ENCODE measurements at regions not wholly inside any gene's neighbourhood (a gene's known extent, or its start where the extent isn't known, plus 50 kb on each side); places are given as distances from the start of the nearest gene placed in this dataset.
A peak's percentile ranks its signal among the peaks of the same experiment; 100 is the strongest.
"Not testable (repeated sequence)": the region's sequence is repeated elsewhere in the genome, so short reads cannot be mapped to it uniquely, and the experiment has no call there.

DNA sequence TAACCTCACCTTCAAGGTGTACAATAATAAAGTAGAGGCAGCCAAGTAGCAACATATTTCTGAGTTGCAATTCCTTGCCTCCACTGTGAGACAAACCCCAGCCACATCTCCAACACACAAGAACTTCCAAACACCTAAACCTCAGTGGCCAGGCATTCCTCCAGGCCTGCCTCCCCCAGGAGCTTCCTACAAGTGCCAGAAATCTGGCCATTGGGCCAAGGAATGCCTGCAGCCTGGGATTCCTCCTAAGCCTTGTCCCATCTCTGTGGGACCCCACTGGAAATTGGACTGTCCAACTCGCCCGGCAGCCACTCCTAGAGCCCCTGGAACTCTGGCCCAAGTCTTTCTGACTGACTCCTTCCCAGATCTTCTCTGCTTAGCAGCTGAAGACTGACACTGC is 326.6 kb upstream of the KCNMB2 start:
- peak; percentile 51 for DNase-seq
- no CpG with 5 or more reads among the region's 2 CpGs for WGBS (ENCODE audit: extremely low coverage, insufficient coverage, low lambda C conversion rate)
- not testable (repeated sequence) for H2AK5ac ChIP-seq (ENCODE audit: low read length); H3K4me3 ChIP-seq (ENCODE audit: low read length); H3K4me2 ChIP-seq (ENCODE audit: low read length); H4K5ac ChIP-seq (ENCODE audit: low read length); H4K8ac ChIP-seq (ENCODE audit: low read depth, low read length); H3K23ac ChIP-seq (ENCODE audit: low read length); H3K79me1 ChIP-seq (ENCODE audit: low read length); H3K27me3 ChIP-seq (ENCODE audit: insufficient read depth, low read length, poor library complexity); H2BK15ac ChIP-seq (replicated peaks; ENCODE audit: low read depth); H3K79me2 ChIP-seq (ENCODE audit: control insufficient read depth, insufficient read depth, low read length); H3K36me3 ChIP-seq (ENCODE audit: control insufficient read depth, insufficient read depth, low read length)
- H3K4me1 ChIP-seq (ENCODE audit: control insufficient read depth, low read depth, low read length) = peaks cover 20% of the 10 kb centered on the region
- H3K56ac ChIP-seq (ENCODE audit: low read length) = peak overlapping the region; percentile 81
- peak overlapping the region; percentile 76 for H2BK5ac ChIP-seq (ENCODE audit: low read length)
- H2BK120ac ChIP-seq (ENCODE audit: low read depth, low read length) = peak overlapping the region; percentile 66
- H3K18ac ChIP-seq (ENCODE audit: low read length) = peak overlapping the region; percentile 95
- H3K27ac ChIP-seq (ENCODE audit: low read depth, low read length) = peak overlapping the region; percentile 67
- peak overlapping the region; percentile 21 for H3K9ac ChIP-seq (ENCODE audit: low read length)
- H3K4ac ChIP-seq (ENCODE audit: low read depth, low read length) = peak overlapping the region; percentile 99

DNA sequence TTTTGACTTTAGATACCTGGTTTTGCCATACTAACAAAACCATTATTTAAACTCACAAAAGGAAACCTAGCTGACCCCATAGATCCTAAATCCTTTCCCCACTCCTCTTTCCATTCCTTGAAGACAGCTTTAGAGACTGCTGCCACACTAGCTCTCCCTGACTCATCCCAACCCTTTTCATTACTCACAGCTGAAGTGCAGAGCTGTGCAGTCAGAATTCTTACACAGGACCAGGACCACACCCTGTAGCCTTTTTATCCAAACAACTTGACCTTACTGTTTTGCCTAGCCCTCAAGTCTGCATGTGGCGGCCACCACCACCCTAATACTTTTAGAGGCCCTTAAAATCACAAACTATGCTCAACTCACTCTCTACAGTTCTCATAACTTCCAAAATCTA is 325.1 kb upstream of the KCNMB2 start:
- WGBS (ENCODE audit: extremely low coverage, insufficient coverage, low lambda C conversion rate) = no CpG with 5 or more reads among the region's 1 CpG
- not testable (repeated sequence) for H4K8ac ChIP-seq (ENCODE audit: low read depth, low read length)
- peaks cover 13% of the 10 kb centered on the region for H3K4me1 ChIP-seq (ENCODE audit: control insufficient read depth, low read depth, low read length)

DNA sequence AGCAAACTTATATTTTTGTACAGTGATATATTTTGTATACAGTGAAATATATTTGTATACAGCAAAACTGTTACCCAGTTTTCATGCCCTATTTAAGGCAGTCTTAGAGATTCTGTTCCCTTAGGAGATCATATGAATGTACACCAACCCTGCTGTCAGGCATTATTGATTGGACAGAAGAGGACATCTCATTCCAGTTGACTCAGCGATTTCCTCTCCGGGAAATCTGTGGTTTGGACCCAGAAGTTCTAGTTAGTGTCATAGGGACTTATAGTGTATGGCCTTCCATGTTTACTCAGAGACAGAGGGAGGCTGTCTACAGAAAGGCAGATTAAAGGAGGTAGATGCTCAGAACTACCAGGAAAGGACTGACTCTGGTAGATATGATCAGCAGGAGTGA is 318.8 kb upstream of the KCNMB2 start:
- Histone ChIP-seq H3K4ac (ENCODE audit: low read depth, low read length) (no peak overlapping the region), H3K4me3 (ENCODE audit: low read length) (no peak overlapping the region), H3K9ac (ENCODE audit: low read length) (no peak overlapping the region), H2BK15ac (replicated peaks; ENCODE audit: low read depth) (peak overlapping the region; percentile 45), H2BK5ac (ENCODE audit: low read length) (no peak overlapping the region), H2BK120ac (ENCODE audit: low read depth, low read length) (peak overlapping the region; percentile 90), H3K56ac (ENCODE audit: low read length) (no peak overlapping the region), H3K79me2 (ENCODE audit: control insufficient read depth, insufficient read depth, low read length) (no peaks in the 10 kb centered on the region), H4K8ac (ENCODE audit: low read depth, low read length) (no peak overlapping the region), H3K27me3 (ENCODE audit: insufficient read depth, low read length, poor library complexity) (no peaks in the 10 kb centered on the region), H3K23ac (ENCODE audit: low read length) (no peak overlapping the region), H3K79me1 (ENCODE audit: low read length) (no peaks in the 10 kb centered on the region), H3K36me3 (ENCODE audit: control insufficient read depth, insufficient read depth, low read length) (no peaks in the 10 kb centered on the region), H3K4me1 (ENCODE audit: control insufficient read depth, low read depth, low read length) (peaks cover 2% of the 10 kb centered on the region), H2AK5ac (ENCODE audit: low read length) (no peak overlapping the region), H3K18ac (ENCODE audit: low read length) (peak overlapping the region; percentile 56), H4K5ac (ENCODE audit: low read length) (no peak overlapping the region), H3K27ac (ENCODE audit: low read depth, low read length) (no peak overlapping the region), H3K4me2 (ENCODE audit: low read length) (no peak overlapping the region)
- WGBS (ENCODE audit: extremely low coverage, insufficient coverage, low lambda C conversion rate) = no CpG with 5 or more reads among the region's 2 CpGs
- DNase-seq = no peak

More for the DNA sequence above, 325.1 kb upstream of the KCNMB2 start:
- not testable (repeated sequence) for H3K4me2 ChIP-seq (ENCODE audit: low read length); H3K79me2 ChIP-seq (ENCODE audit: control insufficient read depth, insufficient read depth, low read length); H3K36me3 ChIP-seq (ENCODE audit: control insufficient read depth, insufficient read depth, low read length); H3K27ac ChIP-seq (ENCODE audit: low read depth, low read length); H3K27me3 ChIP-seq (ENCODE audit: insufficient read depth, low read length, poor library complexity); H3K79me1 ChIP-seq (ENCODE audit: low read length); H3K56ac ChIP-seq (ENCODE audit: low read length); H4K5ac ChIP-seq (ENCODE audit: low read length); H2BK15ac ChIP-seq (replicated peaks; ENCODE audit: low read depth); H2BK5ac ChIP-seq (ENCODE audit: low read length); H3K23ac ChIP-seq (ENCODE audit: low read length); DNase-seq; H3K4ac ChIP-seq (ENCODE audit: low read depth, low read length); H3K4me3 ChIP-seq (ENCODE audit: low read length); H3K9ac ChIP-seq (ENCODE audit: low read length)
- Histone ChIP-seq H3K18ac (ENCODE audit: low read length) (peak overlapping the region; percentile 64), H2AK5ac (ENCODE audit: low read length) (peak overlapping the region; percentile 72), H2BK120ac (ENCODE audit: low read depth, low read length) (peak overlapping the region; percentile 92)

DNA sequence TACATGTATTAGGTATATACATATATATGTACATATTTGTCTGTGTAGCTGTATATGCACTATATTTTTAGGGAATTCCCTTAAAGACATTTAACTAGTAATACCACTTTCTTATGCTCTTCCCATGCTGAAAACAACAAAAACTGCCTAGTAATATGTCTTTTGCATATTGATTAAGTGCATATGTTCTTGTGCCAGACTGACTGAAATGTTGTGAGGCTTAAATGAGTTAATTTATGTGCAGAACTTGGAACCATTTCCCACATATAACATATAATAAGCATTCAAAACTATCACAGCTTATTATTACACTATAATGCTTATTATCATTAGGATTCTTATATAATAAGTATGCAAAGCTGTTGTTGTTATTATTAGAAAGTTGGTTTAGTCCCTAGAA is 318.0 kb upstream of the KCNMB2 start:
- H3K79me2 ChIP-seq (ENCODE audit: control insufficient read depth, insufficient read depth, low read length) = no peaks in the 10 kb centered on the region
- H4K5ac ChIP-seq (ENCODE audit: low read length) = no peak overlapping the region
- peaks cover 2% of the 10 kb centered on the region for H3K4me1 ChIP-seq (ENCODE audit: control insufficient read depth, low read depth, low read length)
- no peak overlapping the region for H3K18ac ChIP-seq (ENCODE audit: low read length)
- no peaks in the 10 kb centered on the region for H3K79me1 ChIP-seq (ENCODE audit: low read length)
- H2BK15ac ChIP-seq (replicated peaks; ENCODE audit: low read depth) = no peak overlapping the region
- no peaks in the 10 kb centered on the region for H3K36me3 ChIP-seq (ENCODE audit: control insufficient read depth, insufficient read depth, low read length)
- H3K4ac ChIP-seq (ENCODE audit: low read depth, low read length) = no peak overlapping the region
- H3K9ac ChIP-seq (ENCODE audit: low read length) = no peak overlapping the region
- no peak overlapping the region for H3K23ac ChIP-seq (ENCODE audit: low read length)
- H3K4me3 ChIP-seq (ENCODE audit: low read length) = no peak overlapping the region
- no peak overlapping the region for H2AK5ac ChIP-seq (ENCODE audit: low read length)
- H2BK5ac ChIP-seq (ENCODE audit: low read length) = no peak overlapping the region
- no peak overlapping the region for H3K4me2 ChIP-seq (ENCODE audit: low read length)
- no peak overlapping the region for H3K56ac ChIP-seq (ENCODE audit: low read length)
- H4K8ac ChIP-seq (ENCODE audit: low read depth, low read length) = no peak overlapping the region
- H3K27ac ChIP-seq (ENCODE audit: low read depth, low read length) = no peak overlapping the region
- DNase-seq = no peak
- no peaks in the 10 kb centered on the region for H3K27me3 ChIP-seq (ENCODE audit: insufficient read depth, low read length, poor library complexity)
- H2BK120ac ChIP-seq (ENCODE audit: low read depth, low read length) = no peak overlapping the region

DNA sequence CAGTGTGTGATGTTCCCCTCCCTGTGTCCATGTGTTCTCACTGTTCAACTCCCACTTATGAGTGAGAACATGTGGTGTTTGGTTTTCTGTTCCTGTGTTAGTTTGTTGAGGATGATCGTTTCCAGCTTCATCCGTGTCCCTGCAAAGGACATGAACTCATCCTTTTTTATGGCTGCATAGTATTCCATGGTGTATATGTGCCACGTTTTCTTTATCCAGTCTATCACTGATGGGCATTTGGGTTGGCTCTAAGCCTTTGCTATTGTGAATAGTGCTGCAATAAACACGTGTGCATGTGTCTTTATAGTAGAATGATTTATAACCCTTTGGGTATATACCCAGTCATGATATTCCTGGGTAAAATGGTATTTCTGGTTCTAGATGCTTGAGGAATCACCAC is 316.6 kb upstream of the KCNMB2 start:
- H2BK120ac ChIP-seq (ENCODE audit: low read depth, low read length); H3K56ac ChIP-seq (ENCODE audit: low read length); H3K27ac ChIP-seq (ENCODE audit: low read depth, low read length); H3K18ac ChIP-seq (ENCODE audit: low read length); H3K79me2 ChIP-seq (ENCODE audit: control insufficient read depth, insufficient read depth, low read length); H4K5ac ChIP-seq (ENCODE audit: low read length); H3K36me3 ChIP-seq (ENCODE audit: control insufficient read depth, insufficient read depth, low read length); H3K4me2 ChIP-seq (ENCODE audit: low read length); H3K27me3 ChIP-seq (ENCODE audit: insufficient read depth, low read length, poor library complexity); H2BK5ac ChIP-seq (ENCODE audit: low read length); H2BK15ac ChIP-seq (replicated peaks; ENCODE audit: low read depth); H3K4me1 ChIP-seq (ENCODE audit: control insufficient read depth, low read depth, low read length); H3K4me3 ChIP-seq (ENCODE audit: low read length); DNase-seq; H3K9ac ChIP-seq (ENCODE audit: low read length); H3K23ac ChIP-seq (ENCODE audit: low read length); H3K79me1 ChIP-seq (ENCODE audit: low read length); H2AK5ac ChIP-seq (ENCODE audit: low read length); H4K8ac ChIP-seq (ENCODE audit: low read depth, low read length); H3K4ac ChIP-seq (ENCODE audit: low read depth, low read length): not testable (repeated sequence)
- WGBS (ENCODE audit: extremely low coverage, insufficient coverage, low lambda C conversion rate) = no CpG with 5 or more reads among the region's 4 CpGs

DNA sequence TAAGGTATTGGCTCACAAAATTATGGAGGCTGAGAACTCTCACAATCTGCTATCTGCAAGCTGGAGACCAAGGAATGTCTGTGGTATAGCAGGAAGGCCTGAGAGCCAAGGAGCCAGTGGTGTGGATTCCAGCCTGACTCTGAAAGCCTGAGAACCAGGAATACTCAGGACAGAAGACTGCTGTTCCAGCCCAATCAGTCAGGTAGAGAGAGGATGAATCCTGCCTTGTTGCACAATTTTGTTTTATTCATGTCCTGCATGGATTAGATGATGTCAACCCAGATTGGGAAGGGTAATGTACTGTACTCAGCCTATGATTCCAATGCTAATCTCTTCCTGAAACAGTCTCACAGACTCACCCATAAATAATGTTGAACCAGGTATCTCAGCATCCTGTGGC is 312.4 kb upstream of the KCNMB2 start:
- Histone ChIP-seq H2AK5ac (ENCODE audit: low read length) (no peak overlapping the region), H3K9ac (ENCODE audit: low read length) (no peak overlapping the region), H3K4me3 (ENCODE audit: low read length) (no peak overlapping the region), H3K4me1 (ENCODE audit: control insufficient read depth, low read depth, low read length) (no peaks in the 10 kb centered on the region), H3K27me3 (ENCODE audit: insufficient read depth, low read length, poor library complexity) (no peaks in the 10 kb centered on the region), H3K79me2 (ENCODE audit: control insufficient read depth, insufficient read depth, low read length) (no peaks in the 10 kb centered on the region), H2BK15ac (replicated peaks; ENCODE audit: low read depth) (no peak overlapping the region), H3K18ac (ENCODE audit: low read length) (no peak overlapping the region), H2BK5ac (ENCODE audit: low read length) (no peak overlapping the region), H3K56ac (ENCODE audit: low read length) (no peak overlapping the region), H3K4ac (ENCODE audit: low read depth, low read length) (no peak overlapping the region), H3K79me1 (ENCODE audit: low read length) (no peaks in the 10 kb centered on the region), H3K36me3 (ENCODE audit: control insufficient read depth, insufficient read depth, low read length) (no peaks in the 10 kb centered on the region), H3K23ac (ENCODE audit: low read length) (no peak overlapping the region), H4K5ac (ENCODE audit: low read length) (no peak overlapping the region), H3K4me2 (ENCODE audit: low read length) (no peak overlapping the region), H3K27ac (ENCODE audit: low read depth, low read length) (no peak overlapping the region), H4K8ac (ENCODE audit: low read depth, low read length) (no peak overlapping the region), H2BK120ac (ENCODE audit: low read depth, low read length) (no peak overlapping the region)
- peak; percentile 21 for DNase-seq

Data from mesendoderm (in vitro differentiated cells).